Activated CD4-positive, CD25-positive, alpha-beta regulatory T cell treated with anti-CD3 and anti-CD28 coated beads, Interleukin-2, amount 50 U/mL, for 24 hours (primary cell): ENCODE measurements at regions not wholly inside any gene's neighbourhood (a gene's known extent, or its start where the extent isn't known, plus 50 kb on each side); places are given as distances from the start of the nearest gene placed in this dataset.

Experiments used
- ATAC-seq, 2 donors: fragments of 150-1000 bp; cut with Tn5 transposase; one replicate each; pipeline ENCODE4 v1.10.0; 2021; ENCODE audit warnings: mild to moderate bottlenecking in 1 of 2, moderate library complexity in 1 of 2

DNA sequence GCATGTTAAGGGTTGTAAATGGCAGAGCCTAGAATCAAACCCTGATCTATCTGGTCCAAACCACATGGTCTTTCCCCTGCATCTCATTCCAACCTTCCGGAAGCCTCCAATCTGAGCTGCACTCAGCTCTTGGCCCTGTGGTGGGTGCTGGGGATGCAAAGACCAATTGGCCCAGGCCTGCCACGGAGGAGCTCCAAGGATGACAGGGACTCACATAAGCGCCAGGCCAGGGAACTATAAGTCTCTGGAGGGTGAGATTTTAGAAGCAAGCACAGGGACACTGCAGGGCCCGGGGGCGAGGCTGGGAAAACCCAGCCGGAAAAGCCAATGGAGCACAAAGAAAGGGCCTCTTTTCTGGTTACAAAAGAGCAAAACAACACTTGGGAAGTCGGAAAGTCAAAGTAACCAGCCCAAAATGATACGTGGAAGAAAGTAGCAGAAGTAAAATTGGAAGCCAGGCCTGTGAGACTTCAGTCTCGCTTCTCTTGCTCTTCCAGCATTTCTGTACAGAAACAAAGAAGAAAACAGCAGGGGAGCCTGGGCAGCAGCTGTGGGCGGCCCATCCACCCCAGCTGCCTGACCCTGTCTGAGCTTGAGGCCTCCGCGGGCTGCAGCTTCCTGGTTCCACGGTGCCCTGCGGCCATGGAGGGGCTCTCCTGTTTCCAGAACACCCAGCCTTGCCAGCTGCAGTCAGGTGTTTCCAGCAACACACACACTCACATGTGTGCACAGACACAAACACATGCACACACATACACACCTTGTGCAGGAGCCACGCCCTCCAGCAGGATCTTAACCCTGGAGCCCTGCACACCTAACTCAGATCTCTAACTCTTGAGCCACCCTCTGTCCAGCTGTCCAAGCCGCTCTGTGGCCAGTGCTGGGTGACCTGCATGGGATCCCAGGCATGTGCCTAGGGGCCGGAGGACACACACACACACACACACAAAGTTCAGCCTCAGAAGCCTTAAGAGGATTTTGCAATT lies 178.2 kb downstream of the BCL11B start:
- ATAC-seq, result no peak

GRCh38 chr14:99094901-99095300 lies 177.1 kb downstream of the BCL11B start:
- no peak for ATAC-seq

GRCh38 chr14:99095369-99095768 lies 176.6 kb downstream of the BCL11B start:
- ATAC-seq, result no peak

- no peak for ATAC-seq
Observed at GRCh38 chr14:99098199-99098598, 173.8 kb downstream of the BCL11B start.

DNA sequence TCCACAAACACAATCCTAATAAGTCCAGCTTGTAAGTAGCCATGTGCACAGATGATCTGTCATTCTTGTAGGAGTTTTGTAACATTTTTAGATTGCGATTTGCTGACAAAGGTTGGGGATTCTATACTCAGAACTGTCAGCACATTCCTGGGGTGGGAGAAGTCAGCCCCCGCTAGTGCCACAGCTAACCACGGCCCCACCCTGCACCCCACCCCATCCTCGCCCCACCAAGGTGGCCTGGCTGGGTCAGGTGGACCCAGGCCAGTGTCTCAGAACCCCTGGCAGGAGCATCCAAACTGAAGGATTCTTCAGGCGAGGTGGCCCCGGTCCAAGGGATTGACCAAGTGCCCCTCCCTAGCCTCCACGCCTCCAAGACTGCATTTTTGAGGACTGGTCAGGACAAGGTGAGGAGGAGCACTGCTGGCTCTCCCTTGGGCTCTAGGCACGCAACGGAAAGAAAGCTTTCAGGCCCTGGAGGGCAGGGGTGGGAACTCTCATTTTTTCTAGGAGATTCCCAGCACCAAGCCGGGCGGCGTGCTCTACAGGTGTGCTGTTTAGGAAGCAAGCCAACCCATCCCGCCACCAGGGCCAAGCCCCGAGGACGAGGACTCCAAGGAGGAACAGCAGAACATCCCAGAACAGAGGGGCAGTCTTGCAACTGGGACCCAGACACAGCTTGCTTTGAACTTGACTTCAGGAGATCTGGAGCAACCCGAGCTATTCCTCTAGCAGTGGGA lies 172.8 kb downstream of the BCL11B start:
- no peak for ATAC-seq

DNA sequence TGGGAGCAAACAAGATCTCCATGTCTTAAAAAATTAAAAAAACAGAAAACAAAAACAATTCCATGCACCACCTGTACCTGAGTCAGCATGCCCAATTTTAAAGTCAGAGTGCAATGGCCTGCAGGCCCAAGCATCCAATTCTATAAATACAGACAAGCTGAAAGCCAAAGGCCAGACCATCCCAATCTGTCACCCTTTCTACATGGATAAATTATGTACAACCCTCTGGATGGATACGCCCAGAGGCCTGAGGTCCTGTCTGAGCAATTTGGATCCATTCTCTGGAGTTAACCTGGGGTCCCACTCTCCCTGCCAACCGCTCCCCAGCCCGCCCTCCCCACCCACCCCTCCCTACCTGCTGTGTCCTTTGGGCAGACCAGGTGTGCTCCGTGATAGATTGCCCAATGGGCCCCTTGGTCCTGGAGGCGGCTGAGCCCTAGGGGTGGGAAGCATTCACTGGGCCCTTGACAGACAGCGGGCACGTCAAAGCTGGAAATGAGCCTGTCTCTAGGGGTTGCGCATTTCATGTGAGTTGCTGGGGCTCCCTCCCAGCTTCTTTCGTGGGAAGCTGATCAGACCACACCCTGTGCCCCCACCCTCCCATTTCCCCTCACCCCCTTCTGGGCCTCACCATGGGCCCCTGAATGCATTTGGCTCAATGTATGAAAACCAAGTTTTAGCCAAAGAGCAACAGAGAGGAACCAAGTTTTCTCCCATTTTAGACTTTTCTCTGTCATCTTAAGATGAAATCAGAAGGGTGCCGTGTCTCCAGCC lies 171.3 kb downstream of the BCL11B start:
- ATAC-seq, result no peak

GRCh38 chr14:99101855-99102461 lies 170.0 kb downstream of the BCL11B start:
- ATAC-seq, result no peak

DNA sequence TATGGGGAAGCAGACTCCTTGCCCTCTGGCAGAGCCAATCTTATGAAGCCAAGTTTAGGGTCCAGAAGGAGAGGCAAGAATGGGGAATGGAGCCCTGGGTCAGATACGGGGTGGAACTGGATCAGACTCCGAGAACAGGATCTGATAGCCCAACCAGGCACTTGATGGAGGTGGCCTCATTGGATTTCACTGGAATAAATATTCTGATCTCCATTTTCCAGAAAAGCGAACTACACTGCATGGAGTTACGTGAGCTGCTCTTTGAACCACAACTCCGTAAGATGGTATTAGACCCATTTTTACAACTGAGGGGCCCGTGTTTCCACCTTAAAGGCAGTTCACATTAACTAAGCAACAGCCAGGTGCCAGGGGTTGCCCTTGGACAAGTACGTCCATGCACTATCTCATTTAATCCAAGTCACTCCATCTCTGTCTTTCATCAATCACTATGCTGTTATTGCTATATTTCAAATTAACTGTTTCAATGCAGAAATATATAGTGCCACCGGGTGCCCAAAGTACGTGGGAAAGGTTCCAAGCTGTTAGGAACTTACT lies 155.2 kb downstream of the BCL11B start:
- no peak for ATAC-seq

DNA sequence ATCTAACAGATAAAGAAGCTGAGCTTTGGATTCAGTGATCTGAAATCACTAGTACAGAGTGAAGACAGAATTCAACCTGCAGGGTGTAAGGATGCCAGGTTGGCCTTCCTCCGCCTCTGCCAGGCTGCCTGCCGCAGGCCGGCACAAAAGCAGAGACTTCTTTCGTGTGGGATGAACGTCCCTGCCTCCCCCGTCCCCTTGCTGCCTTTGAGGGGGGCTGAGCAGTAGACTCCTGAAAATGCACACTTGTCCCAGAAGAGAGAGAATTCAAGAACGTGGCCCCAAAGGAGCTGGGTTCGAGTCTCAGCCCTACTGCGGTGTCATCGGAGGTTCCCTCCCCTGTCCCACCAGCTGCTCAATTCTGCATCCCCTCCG lies 154.3 kb downstream of the BCL11B start:
- no peak for ATAC-seq

GRCh38 chr14:99118046-99118721 lies 153.8 kb downstream of the BCL11B start:
- ATAC-seq, result no peak

GRCh38 chr14:99118946-99119345 lies 153.1 kb downstream of the BCL11B start:
- ATAC-seq, result no peak
